ENCODE measurements at regions not wholly inside any gene's neighbourhood (a gene's known extent, or its start where the extent isn't known, plus 50 kb on each side); places are given as distances from the start of the nearest gene placed in this dataset.

DNA sequence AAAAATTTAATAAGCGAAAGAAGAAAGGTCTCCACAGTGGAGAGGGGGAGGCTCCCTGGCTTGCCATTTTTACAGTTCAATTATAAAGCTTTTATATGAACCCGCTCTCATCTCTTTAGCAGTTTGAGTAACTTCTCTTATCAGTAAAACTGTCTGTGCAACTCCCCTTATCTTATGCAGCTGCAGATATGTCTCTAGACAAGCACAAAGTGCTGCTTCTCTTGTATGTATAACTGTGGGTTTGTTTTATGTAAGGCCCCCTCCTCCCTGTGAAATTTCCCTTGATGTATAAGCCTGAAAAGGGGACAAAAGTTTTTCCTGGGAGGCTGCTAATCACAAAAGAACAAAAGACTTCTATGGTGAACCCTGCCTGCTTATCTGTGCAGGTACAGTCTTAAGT, 90.2 kb upstream of the USP9Y start:
- TF ChIP-seq EZH2 (IDR thresholded peaks at IDR 0.05; ENCODE audit: insufficient read depth, poor library complexity, severe bottlenecking) (no peak), EZH2phosphoT487 (IDR thresholded peaks at IDR 0.05; ENCODE audit: insufficient read depth, low read depth) (no peak)

Data from GM23248 (cell line).